ENCODE measurements at regions not wholly inside any gene's neighbourhood (a gene's known extent, or its start where the extent isn't known, plus 50 kb on each side); places are given as distances from the start of the nearest gene placed in this dataset.

DNA sequence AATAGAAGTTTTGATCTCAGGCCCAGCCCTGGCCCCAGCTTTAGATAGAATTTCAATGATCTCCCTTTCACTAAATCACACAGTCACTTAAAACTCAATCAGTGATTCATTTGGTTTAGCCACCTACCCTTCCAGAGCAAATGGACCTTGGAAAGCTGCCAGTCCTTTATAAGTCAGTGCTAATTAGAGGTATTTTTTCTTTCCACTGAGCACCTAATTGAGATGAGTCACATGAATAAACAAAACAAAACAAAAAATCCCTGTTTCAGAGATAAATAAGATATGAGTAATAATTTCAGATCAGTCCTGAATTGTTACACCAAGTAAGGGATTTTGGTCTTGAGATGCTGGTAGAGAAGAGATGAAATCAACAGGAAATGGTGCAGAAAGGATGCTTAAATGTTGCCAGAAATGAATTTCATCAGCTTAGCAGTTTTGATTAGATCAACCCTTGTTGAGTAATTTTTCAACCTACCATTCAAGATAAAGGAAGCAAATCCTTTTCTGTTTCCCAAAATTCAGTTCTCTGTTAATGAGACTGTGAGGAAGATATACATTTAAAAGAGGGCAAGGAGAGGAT, 352.0 kb upstream of the COL8A1 start:
- TF ChIP-seq, protein P1, sequence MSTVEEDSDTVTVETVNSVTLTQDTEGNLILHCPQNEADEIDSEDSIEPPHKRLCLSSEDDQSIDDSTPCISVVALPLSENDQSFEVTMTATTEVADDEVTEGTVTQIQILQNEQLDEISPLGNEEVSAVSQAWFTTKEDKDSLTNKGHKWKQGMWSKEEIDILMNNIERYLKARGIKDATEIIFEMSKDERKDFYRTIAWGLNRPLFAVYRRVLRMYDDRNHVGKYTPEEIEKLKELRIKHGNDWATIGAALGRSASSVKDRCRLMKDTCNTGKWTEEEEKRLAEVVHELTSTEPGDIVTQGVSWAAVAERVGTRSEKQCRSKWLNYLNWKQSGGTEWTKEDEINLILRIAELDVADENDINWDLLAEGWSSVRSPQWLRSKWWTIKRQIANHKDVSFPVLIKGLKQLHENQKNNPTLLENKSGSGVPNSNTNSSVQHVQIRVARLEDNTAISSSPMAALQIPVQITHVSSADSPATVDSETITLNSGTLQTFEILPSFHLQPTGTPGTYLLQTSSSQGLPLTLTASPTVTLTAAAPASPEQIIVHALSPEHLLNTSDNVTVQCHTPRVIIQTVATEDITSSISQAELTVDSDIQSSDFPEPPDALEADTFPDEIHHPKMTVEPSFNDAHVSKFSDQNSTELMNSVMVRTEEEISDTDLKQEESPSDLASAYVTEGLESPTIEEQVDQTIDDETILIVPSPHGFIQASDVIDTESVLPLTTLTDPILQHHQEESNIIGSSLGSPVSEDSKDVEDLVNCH (CRISPR knock-in tag; IDR thresholded peaks at IDR 0.05): no peak
- TF ChIP-seq, protein P2, sequence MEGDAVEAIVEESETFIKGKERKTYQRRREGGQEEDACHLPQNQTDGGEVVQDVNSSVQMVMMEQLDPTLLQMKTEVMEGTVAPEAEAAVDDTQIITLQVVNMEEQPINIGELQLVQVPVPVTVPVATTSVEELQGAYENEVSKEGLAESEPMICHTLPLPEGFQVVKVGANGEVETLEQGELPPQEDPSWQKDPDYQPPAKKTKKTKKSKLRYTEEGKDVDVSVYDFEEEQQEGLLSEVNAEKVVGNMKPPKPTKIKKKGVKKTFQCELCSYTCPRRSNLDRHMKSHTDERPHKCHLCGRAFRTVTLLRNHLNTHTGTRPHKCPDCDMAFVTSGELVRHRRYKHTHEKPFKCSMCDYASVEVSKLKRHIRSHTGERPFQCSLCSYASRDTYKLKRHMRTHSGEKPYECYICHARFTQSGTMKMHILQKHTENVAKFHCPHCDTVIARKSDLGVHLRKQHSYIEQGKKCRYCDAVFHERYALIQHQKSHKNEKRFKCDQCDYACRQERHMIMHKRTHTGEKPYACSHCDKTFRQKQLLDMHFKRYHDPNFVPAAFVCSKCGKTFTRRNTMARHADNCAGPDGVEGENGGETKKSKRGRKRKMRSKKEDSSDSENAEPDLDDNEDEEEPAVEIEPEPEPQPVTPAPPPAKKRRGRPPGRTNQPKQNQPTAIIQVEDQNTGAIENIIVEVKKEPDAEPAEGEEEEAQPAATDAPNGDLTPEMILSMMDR (CRISPR knock-in tag; IDR thresholded peaks at IDR 0.05): no peak
- no peak for TF ChIP-seq KLF16 (CRISPR knock-in tag; IDR thresholded peaks at IDR 0.05)
- TF ChIP-seq RBAK (CRISPR knock-in tag; IDR thresholded peaks at IDR 0.05): no peak
- TF ChIP-seq STAT6 (CRISPR knock-in tag; IDR thresholded peaks at IDR 0.05; ENCODE audit: borderline replicate concordance): no peak

Measured in HepG2 (cell line).